HG03097 (cell line): ENCODE measurements at regions not wholly inside any gene's neighbourhood (a gene's known extent, or its start where the extent isn't known, plus 50 kb on each side); places are given as distances from the start of the nearest gene placed in this dataset.
A peak's percentile ranks its signal among the peaks of the same experiment; 100 is the strongest.

ENCODE experiments used
- ATAC-seq: cut with Tn5 transposase; IDR thresholded peaks from one replicate; pipeline ENCODE4 v1.9.1; 2021; ENCODE audit not compliant: unreplicated experiment, low FRiP score

GRCh38 chr6:100186552-100186951 is 192.5 kb upstream of the MCHR2 start:
- no peak for ATAC-seq

DNA sequence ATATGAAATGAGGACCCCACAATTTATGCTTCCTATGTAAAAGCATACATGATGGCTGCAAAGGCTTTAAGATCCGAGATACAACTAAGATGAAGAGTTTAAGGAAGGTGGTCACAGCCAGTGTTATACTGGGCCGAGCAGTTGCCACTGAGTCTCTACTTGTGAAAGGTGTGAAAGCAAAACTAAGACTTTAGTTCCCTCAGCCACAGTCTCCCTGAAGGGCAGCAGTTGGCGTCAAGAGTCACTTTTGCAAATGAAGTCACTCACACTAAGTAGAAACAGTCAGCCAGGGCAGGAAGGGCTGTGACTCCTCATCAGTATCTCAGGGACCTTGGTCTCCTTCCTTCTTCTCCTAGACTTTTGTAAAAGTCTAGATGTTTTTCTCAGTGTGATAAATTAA is 191.6 kb upstream of the MCHR2 start:
- no peak for ATAC-seq

DNA sequence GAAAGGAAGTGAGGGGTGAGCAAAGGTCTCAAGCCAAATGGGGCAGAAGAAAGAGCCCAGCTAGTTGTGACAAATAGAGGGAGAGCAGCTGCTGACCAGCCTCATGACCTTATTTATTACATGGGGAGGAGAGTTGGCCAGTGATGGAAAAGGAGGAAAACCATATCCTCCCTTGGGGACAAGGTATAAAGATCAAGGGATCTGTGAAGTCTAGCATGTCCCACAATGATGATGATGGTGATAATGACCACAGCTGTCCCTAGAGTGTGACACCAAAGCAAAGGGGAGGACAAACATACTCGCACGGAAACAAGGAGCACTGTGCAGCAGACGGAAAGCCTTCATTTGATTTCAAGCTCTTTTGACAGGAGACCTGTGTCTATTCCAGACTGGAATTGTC is 190.4 kb upstream of the MCHR2 start:
- ATAC-seq: no peak

- no peak for ATAC-seq
Observed at GRCh38 chr6:100182313-100182712, 188.3 kb upstream of the MCHR2 start.

DNA sequence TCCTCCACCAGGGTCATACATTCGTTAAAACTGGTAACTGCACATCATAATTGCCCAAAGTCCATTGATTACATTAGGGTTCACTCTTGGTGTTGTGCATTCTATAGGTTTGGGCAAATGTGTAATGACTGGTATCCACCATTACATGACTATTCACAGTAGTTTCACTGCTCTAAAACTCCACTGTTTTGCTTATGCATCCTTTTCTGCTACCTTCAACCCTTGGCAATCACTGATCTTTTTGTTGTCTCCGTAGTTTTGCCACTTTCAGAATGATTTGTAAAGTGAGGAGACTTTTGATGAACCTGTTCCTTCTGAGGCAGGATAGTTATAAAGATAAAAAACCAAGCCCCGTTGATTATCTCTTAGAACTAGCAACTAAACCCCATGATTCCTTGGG is 187.3 kb upstream of the MCHR2 start:
- no peak for ATAC-seq

DNA sequence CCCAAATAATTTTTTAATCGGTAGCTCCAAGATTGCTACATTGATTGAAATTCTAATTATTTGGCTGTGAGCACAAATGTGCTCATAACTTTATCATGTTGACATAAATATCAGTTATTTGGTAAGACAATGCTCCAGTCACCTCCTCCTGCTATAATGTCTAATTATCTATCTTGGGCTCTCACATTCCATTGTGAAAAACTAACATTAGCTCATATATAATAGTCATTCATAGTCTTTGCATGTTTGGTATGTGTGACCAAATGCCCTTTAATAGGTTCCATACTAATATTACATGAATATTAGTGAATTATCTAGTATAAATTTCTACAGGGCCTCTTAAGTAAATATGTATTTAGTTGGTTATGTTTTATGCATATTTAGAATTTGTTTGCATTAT is 185.6 kb upstream of the MCHR2 start:
- no peak for ATAC-seq

DNA sequence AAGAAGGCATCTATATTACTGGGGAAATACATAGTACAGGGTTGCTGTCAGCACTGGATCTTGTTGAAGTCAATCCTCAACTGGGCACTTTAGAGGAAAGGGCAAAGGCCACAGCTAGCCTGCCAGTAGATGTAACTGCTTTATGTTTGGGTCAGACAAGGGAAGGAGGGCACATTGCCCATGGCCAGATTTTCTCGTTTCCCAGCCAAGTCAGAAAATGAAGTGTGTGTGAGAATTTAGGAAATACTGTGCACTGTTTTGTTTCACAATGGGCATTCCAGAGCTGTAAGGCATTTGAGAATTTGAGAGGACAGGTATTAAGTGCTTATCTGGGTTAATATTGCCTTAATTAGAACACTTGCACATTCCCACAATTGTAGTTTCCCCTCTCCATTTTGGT is 183.9 kb upstream of the MCHR2 start:
- no peak for ATAC-seq

DNA sequence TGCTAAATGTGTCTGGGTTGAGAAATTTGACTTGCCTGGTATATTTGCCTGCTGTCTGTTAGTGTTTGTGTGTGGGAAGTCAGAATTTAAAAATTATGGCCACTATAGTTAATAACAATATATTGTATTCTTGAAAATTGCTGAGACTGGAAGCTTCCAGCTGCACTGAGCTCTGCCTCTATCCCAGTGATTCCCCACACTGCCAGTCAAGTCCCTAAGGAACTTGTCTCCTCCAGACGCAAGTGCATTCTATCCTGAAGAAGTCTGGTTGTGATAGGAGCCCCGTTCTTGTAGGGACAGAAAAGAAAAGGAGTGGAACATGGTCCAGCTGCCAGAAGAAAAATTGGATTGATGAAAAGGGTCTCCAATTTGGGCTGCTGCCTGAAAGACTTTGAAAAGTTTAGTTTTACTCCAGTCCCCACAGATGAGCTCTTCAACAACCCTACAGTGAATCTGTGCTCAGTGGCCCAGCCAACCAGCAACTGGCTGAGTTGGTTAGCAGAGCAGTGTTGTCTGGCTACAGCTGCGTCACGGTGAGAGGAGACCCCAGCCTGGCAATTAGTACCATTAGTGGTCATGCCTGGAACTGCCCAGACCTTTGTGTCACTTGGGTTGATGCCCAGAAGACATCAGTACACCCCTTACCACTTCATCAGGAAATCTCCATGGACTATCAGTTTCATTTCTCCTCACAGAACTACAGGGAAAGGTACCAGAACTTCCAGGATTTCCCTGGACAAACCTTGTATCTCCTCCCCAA is 183.1 kb upstream of the MCHR2 start:
- no peak for ATAC-seq

GRCh38 chr6:100176311-100176950 is 182.4 kb upstream of the MCHR2 start:
- ATAC-seq: no peak

- ATAC-seq: no peak
Observed at GRCh38 chr6:100175814-100176310, 181.8 kb upstream of the MCHR2 start.

GRCh38 chr6:100173211-100173610 is 179.2 kb upstream of the MCHR2 start:
- no peak for ATAC-seq

GRCh38 chr6:100172322-100172713 is 178.3 kb upstream of the MCHR2 start:
- ATAC-seq: no peak

GRCh38 chr6:100171533-100172321 is 177.7 kb upstream of the MCHR2 start:
- peak; percentile 78 for ATAC-seq

DNA sequence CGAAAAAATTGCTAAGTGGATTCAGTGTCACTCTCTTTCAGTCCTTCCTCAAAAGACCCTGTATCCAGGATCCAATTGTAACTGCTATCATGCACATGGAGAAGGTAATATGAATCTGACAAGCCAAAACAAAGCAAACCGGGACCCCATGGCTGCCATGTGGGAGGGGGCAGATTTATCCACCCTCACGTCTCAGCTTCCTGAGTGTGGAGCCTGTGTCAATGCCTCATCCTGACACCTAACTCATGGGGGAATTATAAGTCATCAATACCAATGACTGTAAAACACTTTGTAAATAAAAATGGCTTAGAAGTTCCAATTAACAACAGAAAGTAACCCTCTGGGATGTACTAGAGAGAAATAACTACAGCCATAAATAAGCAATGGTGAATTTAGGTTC is 174.1 kb upstream of the MCHR2 start:
- ATAC-seq: no peak

GRCh38 chr6:100167585-100167984 is 173.6 kb upstream of the MCHR2 start:
- ATAC-seq: no peak

DNA sequence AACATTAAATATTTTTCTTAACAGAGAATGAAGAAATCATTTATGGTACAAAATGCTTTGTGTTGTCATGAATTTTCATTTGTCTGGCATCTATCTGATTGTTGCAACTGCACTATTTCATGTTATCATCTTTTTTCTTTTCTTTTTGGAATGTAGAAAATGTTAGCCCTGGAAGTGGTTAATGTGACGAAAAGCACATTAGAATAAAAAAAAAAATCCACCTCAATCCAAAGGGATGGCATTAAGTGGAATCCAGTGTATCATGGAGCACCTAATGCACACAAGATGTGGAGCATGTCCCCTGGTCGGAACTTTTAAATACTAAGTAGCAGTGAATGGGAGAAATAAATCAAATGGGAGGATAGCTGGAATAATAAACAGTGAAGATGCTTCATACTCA is 172.9 kb upstream of the MCHR2 start:
- ATAC-seq: no peak

GRCh38 chr6:100165442-100165841 is 171.4 kb upstream of the MCHR2 start:
- no peak for ATAC-seq

DNA sequence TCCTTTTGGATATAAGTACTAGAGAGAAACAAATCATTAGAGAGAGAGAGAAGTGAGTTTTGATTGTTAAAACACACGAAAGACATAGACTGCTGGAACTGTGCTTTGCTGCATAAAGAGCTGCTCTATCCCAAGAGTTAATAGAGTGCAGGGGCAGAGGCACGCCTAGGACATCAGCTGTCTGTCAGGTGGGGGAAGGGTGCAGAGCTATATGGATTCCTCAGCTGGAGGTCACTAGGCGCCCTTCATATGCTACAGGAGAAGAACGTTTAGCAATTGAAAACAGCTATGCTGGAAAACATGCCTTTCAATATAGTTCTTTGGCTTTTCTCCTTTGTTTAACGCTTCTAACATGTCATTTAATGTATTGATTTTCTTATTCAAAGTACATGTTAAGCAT is 169.0 kb upstream of the MCHR2 start:
- ATAC-seq: no peak

DNA sequence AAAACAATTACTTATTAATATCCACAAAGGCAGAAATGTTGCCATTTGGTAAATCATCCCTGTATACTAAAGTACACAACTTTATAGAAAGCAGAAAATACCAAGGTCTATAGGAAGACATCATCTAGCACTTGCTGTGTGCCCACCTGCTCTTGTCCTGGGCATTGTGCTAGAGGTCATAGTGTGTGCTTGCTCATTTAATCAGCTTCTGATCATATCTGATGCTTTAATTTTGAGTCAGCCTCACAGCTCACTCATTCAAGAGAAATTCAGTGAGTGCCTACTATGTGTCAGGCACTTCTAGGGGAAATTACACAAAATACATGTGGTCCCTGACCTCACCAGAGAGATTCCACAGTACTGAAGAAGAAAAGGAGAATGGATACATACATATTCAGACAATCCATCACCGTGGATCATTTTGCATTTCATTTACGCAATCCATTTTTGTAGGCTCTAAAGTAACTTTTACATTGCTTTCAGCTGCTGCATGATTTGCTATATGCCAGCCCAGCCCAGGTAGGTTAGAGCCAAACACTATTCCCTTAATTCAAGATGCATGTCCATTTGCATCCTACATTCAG is 167.9 kb upstream of the MCHR2 start:
- no peak for ATAC-seq

- ATAC-seq: no peak
Observed at GRCh38 chr6:100160930-100161329, 166.9 kb upstream of the MCHR2 start.

DNA sequence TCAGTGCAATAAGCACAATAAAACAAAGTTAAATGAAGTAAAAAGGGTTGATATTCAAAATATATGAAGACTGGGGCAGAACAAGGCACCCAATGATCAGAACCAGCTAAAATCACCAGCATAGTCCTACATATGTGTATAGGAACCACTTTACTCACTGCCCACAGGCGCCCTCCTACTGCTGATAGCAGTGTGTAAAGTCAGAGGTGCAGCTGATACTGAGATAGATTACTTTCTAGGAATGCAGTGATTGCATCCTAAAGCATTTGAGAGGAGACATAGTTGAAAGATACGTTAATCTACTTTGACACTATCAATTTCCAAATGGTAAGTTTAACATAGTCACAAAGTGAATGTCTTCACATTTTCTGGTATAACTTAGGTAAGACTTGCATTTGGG is 161.1 kb upstream of the MCHR2 start:
- ATAC-seq: no peak
